ENCODE measurements at regions not wholly inside any gene's neighbourhood (a gene's known extent, or its start where the extent isn't known, plus 50 kb on each side); places are given as distances from the start of the nearest gene placed in this dataset.

GRCh38 chr12:13816394-13816793 is 165.0 kb downstream of the GRIN2B start:
- no peak for TF ChIP-seq CTCF (IDR thresholded peaks at IDR 0.05)
- no peak for TF ChIP-seq POLR2AphosphoS5 (IDR thresholded peaks at IDR 0.05)
- TF ChIP-seq POLR2A (IDR thresholded peaks at IDR 0.05): no peak
